H1 (cell line): ENCODE measurements at regions not wholly inside any gene's neighbourhood (a gene's known extent, or its start where the extent isn't known, plus 50 kb on each side); places are given as distances from the start of the nearest gene placed in this dataset.

Experiments
- CREB1 ChIP-seq: IDR thresholded peaks from 2 replicates; pipeline ENCODE4 v1.6.1; 2012; ENCODE audit warnings: inconsistent platforms
- MAX ChIP-seq: IDR thresholded peaks from 2 replicates; pipeline ENCODE4 v1.6.1; 2012; ENCODE audit warnings: inconsistent platforms
- RXRA ChIP-seq: IDR thresholded peaks from 2 replicates; pipeline ENCODE4 v1.6.1; 2011; ENCODE audit warnings: low read depth, mild to moderate bottlenecking, low read length, moderate library complexity; ENCODE audit not compliant: insufficient read depth
- SIRT6 ChIP-seq: IDR thresholded peaks from one replicate; pipeline ENCODE4 v1.7.1; 2012; ENCODE audit warnings: low read length, inconsistent platforms
- TF ChIP-seq, protein P1 (sequence below), 3 experiments: IDR thresholded peaks; 1 replicate in 2 of 3; 2 replicates in 1 of 3; pipeline versions ENCODE4 v1.5.1 to v1.6.1; 2011; ENCODE audit warnings: low read length in 3 of 3, mild to moderate bottlenecking in 3 of 3, inconsistent platforms in 2 of 3, low read depth in 1 of 3, moderate library complexity in 1 of 3; ENCODE audit not compliant: insufficient read depth in 1 of 3; ENCODE audit errors: control extremely low read depth in 1 of 3

GRCh38 chrX:40483502-40483901, 97.3 kb upstream of the ATP6AP2 start (continued):
- TF ChIP-seq, protein P1, sequence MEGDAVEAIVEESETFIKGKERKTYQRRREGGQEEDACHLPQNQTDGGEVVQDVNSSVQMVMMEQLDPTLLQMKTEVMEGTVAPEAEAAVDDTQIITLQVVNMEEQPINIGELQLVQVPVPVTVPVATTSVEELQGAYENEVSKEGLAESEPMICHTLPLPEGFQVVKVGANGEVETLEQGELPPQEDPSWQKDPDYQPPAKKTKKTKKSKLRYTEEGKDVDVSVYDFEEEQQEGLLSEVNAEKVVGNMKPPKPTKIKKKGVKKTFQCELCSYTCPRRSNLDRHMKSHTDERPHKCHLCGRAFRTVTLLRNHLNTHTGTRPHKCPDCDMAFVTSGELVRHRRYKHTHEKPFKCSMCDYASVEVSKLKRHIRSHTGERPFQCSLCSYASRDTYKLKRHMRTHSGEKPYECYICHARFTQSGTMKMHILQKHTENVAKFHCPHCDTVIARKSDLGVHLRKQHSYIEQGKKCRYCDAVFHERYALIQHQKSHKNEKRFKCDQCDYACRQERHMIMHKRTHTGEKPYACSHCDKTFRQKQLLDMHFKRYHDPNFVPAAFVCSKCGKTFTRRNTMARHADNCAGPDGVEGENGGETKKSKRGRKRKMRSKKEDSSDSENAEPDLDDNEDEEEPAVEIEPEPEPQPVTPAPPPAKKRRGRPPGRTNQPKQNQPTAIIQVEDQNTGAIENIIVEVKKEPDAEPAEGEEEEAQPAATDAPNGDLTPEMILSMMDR (IDR thresholded peaks at IDR 0.05; ENCODE audit: control extremely low read depth in 1 of 3, insufficient read depth in 1 of 3, low read depth in 1 of 3, low read length in 3 of 3): no peak
- TF ChIP-seq SIRT6 (no peak), RXRA (no peak), MAX (no peak), CREB1 (no peak)
- TF ChIP-seq, all 59 proteins: peak for 0
